M059J (cell line): ENCODE measurements at regions not wholly inside any gene's neighbourhood (a gene's known extent, or its start where the extent isn't known, plus 50 kb on each side); places are given as distances from the start of the nearest gene placed in this dataset.

ENCODE experiments used
- DNase-seq: peaks from one replicate; pipeline ENCODE4 v3.0.0-alpha.2; 2012; ENCODE audit warnings: low read depth

- DNase-seq: peak; percentile 4
These were observed 797.1 kb downstream of the SLC4A3 start for GRCh38 chr2:220424561-220424960.

DNA sequence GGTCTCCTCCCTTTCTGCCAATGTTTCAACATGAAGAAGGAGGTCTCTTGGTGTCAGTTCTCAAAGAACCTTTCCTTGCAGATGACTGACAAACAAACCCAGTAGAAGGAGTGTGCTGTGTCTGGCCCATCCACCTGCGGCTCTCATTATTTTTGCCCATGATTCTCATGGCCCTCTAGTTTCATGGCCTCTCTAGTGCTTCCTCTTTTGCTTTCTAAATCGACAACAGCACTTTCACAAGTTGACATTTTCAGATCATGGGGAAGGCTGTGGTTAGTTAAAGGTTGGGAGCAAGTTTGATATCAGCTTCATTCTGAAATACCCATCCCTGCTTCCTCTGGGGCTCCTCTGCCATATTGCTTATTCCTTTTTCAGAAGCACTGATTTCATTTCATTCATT lies 805.2 kb downstream of the SLC4A3 start:
- no peak for DNase-seq

- no peak for DNase-seq
These were observed 805.7 kb downstream of the SLC4A3 start for GRCh38 chr2:220433131-220433530.

GRCh38 chr2:220434385-220434784 lies 807.0 kb downstream of the SLC4A3 start:
- DNase-seq: peak; percentile 71

- DNase-seq: no peak
These were observed 810.5 kb downstream of the SLC4A3 start for GRCh38 chr2:220437938-220438337.

DNA sequence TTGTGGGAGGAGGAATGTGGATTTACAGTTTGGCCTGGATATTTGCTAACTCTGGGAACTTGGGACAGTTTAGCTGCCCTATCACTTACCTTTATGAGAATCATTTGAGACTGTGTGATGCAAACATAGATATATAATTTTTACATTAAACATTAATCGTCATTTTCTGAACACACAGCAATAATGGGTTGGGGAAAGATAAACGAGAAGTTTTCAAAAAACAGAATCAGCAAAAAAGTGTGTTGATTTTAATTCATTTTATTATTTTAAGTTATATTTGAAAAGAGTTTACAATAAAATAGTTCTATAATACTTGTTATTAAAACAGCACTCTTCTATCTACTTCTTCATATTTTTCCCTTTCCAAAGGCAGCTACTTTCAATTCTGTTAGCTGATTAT lies 813.3 kb downstream of the SLC4A3 start:
- DNase-seq: no peak

GRCh38 chr2:220441404-220441803 lies 814.0 kb downstream of the SLC4A3 start:
- DNase-seq: no peak

DNA sequence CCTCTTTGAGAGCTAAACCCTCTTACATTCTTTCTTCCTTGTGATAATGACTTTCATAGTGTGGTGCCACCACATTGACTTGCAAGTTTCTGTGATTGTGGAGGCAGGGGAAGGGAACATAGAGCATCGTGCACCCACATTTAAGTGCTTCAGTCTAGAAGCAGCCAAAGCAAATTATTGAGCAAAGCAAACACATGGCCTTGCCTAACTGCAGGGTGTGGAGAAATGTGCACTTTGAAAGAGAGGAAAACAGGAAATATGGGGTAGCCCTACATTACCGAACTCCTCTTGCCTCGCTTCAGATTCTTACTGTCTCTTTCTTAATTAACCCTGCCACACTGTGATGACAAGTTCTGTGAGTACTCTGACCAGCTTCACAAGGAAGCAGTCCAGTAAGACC lies 814.6 kb downstream of the SLC4A3 start:
- DNase-seq: no peak

DNA sequence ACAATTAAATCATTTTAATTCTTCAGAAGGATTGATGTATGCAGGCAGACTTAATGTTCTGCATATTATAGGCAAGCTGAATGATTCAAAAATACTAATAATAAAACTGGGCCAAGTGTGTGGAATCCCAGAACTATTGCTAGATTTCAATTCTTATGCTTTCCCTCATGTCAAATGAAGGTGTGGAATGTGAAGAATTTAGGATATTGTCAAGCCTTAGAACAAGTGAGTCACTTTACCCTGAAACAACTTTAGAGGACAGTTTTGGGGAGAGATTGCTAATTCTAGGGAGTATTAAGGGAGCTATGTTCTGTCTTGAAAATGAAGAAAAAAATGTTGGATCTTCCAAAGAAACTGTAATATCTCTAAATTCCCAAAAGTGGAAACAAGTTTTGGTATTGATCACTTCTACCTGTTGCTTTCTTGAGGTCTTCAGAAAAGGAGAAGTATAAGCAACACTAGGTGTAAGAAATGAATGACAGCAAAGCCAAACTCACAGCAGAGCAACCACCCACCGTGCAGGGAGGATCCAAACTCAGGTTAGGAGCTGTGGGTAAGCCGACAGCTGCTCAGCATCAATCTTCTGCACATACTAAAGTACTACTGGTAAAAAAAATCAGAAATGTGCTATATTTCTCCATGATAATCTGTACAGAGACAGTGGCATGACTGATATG lies 818.1 kb downstream of the SLC4A3 start:
- peak; percentile 47 for DNase-seq

- DNase-seq: no peak
These were observed 818.8 kb downstream of the SLC4A3 start for GRCh38 chr2:220446106-220446712.

DNA sequence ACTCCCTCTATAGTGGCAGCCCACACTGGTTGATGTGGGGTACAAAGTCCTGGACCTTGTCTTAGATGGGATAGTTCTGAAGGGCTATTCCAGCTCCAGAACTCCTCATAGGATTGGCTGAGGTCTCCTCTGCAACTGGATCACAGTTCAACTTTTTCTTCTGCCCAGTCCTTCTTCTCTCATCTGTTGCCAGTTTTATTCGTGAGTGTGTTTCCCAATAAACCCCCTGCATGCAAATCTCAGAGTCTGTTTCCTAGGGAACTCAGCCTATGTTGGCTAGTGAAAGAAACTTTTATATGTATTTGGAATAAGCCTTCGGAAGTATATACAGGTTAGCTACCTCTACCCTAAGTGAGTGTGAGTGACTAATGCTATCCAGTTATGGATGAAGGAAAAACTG lies 823.4 kb downstream of the SLC4A3 start:
- no peak for DNase-seq

DNA sequence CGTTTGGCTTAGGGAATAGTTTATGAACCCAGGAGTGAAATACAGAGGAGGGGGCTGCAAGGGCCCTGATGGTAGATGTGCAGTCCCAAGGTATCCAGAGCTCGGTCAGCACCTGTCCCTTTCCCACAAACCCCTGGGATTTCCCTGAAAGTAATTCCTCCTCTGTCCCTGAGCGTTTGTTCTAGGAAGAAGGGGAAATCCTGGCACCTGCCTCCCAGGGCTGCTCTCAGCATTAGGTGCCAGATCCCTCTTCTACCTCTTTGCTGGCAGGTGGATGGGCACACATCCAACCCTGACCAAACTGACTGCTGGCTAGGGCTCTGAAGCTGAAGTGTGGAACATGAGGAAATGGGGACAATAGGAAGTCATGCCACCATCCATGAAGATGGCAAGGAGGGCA lies 824.0 kb downstream of the SLC4A3 start:
- no peak for DNase-seq

DNA sequence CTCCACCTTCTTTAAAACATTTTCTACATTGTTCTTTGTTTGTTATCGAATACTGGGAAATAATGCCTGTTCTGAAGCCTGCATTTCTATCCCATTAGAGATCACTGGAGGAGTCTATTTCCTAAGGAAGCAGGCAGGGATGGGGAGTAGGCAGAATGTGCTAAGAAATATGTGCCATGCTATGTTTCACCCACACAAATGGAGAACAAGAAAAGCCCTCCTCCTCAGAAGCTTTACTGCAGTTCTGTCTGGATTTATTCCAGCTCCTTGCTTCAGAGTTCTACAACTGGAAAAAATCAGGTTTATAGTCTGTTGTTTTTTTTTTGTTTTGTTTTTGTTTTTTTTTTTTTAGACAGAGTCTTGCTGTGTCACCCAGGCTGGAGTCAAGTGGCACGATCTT lies 825.1 kb downstream of the SLC4A3 start:
- DNase-seq: no peak

DNA sequence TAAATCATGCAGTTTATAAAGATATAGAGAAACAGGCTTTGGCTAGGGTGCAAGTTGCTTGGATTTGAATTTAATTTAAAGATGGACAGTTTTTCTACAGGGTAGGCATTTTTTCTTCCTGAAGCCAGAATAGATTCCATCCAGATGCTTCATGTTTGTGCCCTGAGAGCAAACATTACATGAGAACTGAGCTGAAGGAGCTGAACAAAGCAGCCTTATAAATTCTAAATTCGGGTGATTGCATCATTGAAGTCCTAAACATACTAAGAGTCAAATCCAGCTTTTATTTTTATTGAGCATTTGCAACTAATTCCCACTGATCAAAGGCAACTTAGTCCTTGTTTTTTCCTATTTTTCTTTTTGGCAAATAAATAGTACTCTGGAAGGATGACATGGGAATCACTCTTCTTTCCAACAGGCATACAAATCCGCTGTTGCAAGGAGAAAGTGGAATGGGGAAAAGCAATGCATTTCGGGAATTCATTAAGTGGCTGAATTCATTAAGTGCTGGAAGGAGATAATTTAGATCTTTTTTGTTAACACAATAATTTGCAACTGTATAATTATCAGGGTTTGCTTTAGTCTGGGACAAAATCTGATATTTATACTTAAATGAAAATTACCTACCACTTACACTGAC lies 828.0 kb downstream of the SLC4A3 start:
- DNase-seq: no peak

DNA sequence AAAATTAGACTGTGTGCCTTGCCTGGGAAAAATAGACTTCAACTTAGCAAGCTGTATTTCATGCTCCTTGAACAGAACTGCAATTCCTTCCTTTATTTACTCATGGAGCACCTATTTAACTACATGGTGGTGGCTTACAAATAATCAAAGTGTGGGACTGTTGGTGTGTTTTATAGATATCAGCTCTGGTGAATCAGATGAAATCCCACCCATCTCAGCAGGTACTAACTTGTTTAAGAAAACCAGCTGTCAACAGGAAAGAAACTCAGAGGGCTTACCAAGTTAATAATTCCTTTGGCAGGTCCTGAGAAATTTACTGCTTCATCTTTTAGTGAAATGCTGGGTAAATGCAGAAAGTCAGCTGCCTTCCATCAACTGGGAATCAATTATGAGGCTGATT lies 830.6 kb downstream of the SLC4A3 start:
- DNase-seq: no peak

DNA sequence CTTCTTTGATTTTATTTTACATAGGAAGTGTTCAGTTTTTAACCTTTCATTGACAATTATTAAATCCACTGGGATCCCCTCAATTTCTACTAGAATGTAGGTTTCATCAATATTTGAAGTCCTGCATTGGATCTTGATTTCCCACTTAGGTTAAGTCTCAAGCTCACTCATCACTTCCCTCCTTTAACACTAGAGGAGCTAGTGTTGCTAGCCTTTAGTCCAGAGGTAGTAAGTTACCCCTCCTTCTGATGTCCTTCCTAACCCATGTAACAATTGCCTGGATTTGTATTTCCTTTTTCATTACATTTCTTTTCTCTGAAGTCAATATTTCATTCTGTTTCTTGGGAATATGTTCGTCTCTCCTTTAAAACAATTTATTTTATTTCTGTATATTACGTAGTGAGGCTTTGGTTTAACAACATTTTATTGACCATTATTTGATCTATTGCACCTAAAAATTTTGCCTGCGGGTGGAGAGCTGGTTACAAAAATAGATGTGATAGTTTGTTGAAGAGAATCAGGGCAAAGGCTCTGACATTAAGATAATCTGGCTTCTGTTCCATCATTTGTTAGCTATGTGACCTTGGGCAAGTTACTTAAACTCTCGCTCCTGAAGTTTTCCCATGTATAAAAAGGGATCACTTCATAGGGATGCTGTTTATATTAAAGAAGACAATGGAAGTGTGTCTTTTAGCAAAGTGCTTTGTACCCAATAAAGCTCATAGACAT lies 833.0 kb downstream of the SLC4A3 start:
- DNase-seq: no peak

DNA sequence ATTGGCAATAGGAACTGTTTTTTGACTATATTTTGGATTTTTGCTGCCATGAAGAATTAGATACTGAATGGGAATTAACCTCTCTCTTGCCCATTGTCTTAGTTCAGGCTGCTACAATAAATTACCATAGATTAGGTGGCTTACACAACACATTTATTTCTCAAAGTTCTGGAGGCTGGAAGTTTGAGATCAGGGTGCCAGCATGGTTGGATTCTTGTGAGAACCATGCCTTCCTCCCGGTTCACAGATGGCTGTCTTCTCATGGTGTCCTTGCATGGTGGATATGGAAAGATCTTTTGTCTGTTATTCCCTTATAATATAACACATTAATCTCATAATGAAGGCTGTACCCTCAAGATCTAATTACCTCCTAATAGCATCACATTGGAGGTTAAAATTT lies 836.4 kb downstream of the SLC4A3 start:
- no peak for DNase-seq

GRCh38 chr2:220465700-220466099 lies 838.3 kb downstream of the SLC4A3 start:
- DNase-seq: no peak

GRCh38 chr2:220466251-220466691 lies 838.8 kb downstream of the SLC4A3 start:
- DNase-seq: no peak

DNA sequence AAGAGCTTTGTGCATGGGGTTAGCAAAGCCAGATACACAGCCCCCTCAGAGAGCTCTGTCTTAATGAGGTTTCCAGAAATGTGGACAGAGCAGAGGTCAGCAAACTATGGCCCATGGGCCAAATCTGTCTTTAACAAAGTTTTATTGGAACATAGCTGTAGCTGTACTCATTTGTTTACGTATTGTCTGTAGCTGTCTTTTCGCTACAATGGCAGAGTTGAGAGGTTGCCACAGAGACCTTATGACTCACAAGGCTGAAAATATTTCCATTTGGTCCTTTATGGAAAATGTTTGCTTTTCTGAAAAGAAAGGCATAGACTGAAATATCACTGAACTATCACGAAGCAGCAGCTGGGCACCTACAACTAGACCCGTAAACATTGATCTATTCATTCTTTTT lies 841.8 kb downstream of the SLC4A3 start:
- peak; percentile 88 for DNase-seq

DNA sequence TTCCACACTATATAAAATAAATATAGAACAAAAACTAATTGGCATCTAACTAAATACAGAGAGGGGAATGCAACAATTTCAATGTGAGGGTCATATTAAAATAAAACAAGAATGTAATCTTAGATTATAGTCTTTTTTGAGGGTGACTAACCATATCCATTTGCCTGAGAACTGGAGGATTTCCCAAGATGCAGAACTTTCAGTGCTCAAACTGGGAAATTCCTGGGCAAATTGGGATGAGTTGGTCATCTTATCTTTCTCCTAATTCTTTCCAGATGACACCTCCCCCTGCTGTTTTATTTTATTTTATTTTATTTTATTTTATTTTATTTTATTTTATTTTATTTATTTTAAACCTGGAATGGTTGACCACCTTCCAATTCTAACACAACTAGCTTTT lies 846.2 kb downstream of the SLC4A3 start:
- peak; percentile 13 for DNase-seq

- DNase-seq: no peak
These were observed 849.4 kb downstream of the SLC4A3 start for GRCh38 chr2:220476877-220477276.
